ENCODE measurements at regions not wholly inside any gene's neighbourhood (a gene's known extent, or its start where the extent isn't known, plus 50 kb on each side); places are given as distances from the start of the nearest gene placed in this dataset.

DNA sequence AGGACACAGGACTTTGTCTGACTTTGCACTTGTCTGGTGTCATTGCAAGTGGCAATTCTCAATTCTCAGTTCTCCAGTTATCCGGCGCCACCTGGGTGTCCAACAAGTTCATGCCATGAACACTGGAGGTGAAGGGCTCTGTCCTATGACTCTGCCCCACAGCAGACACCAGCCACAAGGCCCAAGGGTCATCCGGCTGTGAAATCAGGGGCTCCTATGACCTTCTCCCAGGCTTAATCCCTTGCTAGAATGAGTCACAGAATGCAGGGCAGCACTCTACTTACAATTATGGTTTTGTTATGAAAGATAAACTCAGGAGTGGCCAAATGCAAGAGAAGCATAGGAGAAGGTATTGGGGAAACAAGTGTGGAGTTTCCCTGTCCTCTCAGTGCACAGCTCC lies 392.0 kb downstream of the GADD45G start:
- ATAC-seq (no peak), DNase-seq (ENCODE audit: low spot score in 2 of 2) (no peak)
- Mint-ChIP-seq H3K9me3 (no peaks in the 10 kb centered on the region), H3K36me3 (no peaks in the 10 kb centered on the region), H3K27ac (peak overlapping the region; percentile 20 to 37)

DNA sequence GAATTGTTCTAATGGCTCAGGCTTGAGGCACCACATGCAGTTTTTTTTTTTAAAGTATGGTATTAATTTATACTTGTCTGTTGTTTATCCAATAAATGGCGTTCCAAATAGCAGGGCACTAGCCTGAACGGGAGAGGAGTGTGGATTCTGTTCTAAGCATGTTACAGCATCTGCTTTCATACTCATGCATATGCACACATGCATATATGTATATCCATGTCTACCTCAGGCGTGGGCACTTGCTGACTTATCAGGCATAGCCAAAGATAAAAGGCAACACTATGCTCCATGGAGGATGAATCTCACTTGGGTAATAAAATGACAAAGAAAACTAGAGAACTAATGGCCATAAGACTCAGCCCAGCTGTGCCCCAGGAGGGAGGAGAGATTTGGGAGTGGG lies 393.8 kb downstream of the GADD45G start:
- DNase-seq (ENCODE audit: low spot score in 2 of 2): no peak
- no peak for ATAC-seq
- no peaks in the 10 kb centered on the region for H3K9me3 Mint-ChIP-seq
- H3K27ac Mint-ChIP-seq: peak overlapping the region; percentile 94 to 97
- H3K36me3 Mint-ChIP-seq: no peaks in the 10 kb centered on the region

DNA sequence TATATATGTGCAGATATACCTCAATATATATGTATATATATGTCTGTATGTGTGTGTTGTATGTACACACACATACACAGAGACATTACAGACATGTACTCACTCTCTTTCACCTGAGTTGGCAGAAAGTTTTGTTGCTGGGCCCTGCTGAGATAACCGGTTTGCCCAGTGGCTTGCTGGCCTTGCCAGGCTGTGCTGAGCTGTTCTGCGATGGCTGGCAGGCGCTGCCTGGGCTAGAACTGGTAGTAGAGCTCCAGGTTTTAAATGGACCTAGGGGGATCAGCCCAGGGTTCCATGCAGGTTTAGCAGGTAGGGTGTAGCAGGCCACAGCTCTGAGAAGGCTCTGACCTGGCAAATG lies 394.3 kb downstream of the GADD45G start:
- DNase-seq (ENCODE audit: low spot score in 2 of 2) (no peak), ATAC-seq (peak in 1 of 2 donors; percentile 21)
- H3K9me3 Mint-ChIP-seq: no peaks in the 10 kb centered on the region

DNA sequence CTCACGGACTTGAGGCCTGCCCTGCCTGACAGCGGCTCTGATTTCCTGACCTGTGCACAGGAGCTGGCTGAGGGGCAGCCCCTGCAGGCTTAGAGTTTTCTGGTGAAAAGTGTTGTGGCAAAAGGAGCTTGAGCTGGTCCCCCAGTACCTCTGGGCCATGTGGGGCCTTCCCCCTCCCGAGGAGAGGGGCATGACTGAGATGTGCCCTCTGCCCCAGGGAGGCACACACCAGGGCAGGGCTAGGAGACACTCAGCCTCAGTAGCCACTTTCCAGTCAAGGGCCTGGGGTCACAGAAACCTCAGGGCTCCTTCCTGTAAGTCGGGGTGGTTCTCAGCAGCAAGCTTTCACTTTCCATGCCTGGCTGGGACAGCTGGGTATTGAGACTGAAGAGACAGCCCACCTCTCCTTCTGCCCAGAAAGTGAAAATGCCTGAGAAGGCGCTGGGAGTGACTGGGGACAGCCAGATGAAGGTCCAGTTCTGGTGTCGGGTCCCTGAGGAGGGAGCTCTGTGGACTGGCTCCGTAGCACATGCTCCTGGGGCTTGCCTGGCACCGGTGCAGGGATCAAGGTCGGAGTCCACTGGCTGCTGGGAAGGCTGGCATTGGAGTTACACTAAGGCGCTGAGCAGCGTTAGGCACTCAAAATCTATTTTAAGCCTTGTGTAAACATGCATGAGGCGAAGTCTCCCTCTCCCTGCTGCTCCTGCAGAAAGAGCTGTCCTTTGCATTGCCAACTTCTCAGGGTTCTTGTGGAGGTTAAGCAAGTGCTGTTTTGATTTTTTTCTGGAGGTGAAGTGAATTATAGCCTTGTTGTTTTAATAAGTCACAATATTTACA lies 394.9 kb downstream of the GADD45G start:
- ATAC-seq: peak; percentile 92 to 96
- DNase-seq (ENCODE audit: low spot score in 2 of 2): peak; percentile 63 to 83
- H3K27ac Mint-ChIP-seq: peak overlapping the region; percentile 94 to 97
- no peaks in the 10 kb centered on the region for H3K36me3 Mint-ChIP-seq
- no peaks in the 10 kb centered on the region for H3K9me3 Mint-ChIP-seq

More for the DNA sequence above, 394.3 kb downstream of the GADD45G start:
- Mint-ChIP-seq H3K27ac (peak overlapping the region; percentile 94 to 97), H3K36me3 (no peaks in the 10 kb centered on the region)

DNA sequence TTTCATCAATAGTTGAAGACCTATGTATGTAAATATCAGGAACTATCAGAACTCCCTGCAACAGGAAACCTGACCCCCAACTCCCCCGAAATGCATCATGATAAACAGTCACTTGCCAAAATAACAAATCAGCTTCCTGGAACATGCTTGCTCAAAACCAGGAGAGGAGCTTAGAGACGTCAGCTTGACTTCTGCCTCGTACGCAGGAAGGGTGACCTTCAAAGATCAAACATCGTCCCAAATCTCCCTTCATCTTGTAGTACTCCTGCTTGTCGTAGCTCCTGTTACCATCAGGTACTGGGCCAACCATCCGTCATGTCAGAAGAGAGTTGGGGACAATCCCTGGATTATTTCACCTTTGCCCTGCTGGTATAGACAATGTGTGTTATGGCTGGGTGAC lies 396.1 kb downstream of the GADD45G start:
- H3K36me3 Mint-ChIP-seq: no peaks in the 10 kb centered on the region

DNA sequence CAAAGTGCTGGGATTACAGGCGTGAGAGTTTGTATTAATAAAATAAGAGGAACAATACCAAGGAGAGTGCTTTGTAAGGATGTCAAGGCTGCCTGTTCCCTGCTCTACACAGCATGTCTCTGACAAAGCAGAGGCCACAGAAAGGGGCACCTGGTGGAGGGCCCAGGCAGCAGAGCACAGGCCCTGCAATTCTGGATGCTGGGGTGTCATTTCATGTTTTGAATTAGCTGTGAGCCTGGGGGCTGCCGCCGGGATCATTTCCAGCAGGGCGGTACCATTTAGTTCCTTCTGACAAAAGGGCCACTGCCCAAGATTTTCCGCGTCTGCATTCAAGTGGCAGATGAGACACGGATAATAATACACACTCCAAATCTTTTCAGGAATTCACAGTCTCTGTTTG lies 396.9 kb downstream of the GADD45G start:
- H3K36me3 Mint-ChIP-seq: no peaks in the 10 kb centered on the region

More for the DNA sequence above, 396.1 kb downstream of the GADD45G start:
- Mint-ChIP-seq H3K27ac (peak overlapping the region; percentile 61 to 94), H3K9me3 (peaks cover 0 to 3% of the 10 kb centered on the region in 2 donors)
- ATAC-seq: peak in 1 of 2 donors; percentile 8
- no peak for DNase-seq (ENCODE audit: low spot score in 2 of 2)

DNA sequence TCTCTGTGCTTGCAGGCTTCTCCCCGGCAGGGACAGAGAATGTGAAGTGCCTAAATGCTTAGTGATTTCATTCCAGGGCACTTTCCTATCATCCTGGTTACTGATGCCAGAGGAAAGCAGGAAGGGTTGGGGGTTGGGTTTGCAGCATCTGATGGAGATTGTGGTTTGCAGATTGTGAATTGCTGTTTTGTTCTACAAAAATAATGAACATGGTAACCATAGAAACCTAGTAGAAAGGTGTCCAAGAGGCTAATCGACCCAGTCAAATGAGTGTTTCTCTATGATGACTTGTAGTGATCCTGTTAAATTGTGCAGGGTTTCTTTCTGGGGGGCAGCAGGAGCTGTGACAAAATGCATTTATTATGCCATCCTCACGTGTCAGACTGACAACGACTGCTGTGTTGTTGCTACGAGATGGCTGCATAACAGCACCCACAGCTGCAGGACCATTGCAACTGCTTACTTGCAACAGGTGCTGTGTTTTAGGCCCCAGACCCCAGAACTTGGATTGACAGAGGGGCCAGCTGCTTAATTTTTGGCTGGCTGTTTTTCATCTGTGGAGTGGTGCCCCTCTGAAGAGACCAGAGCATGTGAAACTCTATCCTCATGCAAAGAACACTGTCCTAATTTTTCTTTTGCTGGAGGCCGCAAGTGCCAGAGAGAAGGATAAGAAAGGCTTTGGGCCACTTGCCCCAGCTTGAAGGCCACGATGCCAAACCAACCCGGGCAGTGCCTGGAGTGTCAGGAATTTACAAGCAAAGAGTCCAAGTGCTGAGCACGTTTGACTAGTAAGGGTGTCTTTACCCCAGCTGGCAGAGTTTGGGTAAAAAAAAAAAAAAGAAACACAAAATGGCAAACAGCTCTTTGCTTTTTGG lies 397.8 kb downstream of the GADD45G start:
- DNase-seq (ENCODE audit: low spot score in 2 of 2): no peak
- Mint-ChIP-seq H3K9me3 (peaks cover 0 to 3% of the 10 kb centered on the region in 2 donors), H3K27ac (no peak overlapping the region), H3K36me3 (no peaks in the 10 kb centered on the region)
- no peak for ATAC-seq

More for the DNA sequence above, 396.9 kb downstream of the GADD45G start:
- H3K9me3 Mint-ChIP-seq: peaks cover 0 to 3% of the 10 kb centered on the region in 2 donors
- DNase-seq (ENCODE audit: low spot score in 2 of 2) (no peak), ATAC-seq (no peak)
- peak overlapping the region in 1 of 2 donors; percentile 81 for H3K27ac Mint-ChIP-seq

DNA sequence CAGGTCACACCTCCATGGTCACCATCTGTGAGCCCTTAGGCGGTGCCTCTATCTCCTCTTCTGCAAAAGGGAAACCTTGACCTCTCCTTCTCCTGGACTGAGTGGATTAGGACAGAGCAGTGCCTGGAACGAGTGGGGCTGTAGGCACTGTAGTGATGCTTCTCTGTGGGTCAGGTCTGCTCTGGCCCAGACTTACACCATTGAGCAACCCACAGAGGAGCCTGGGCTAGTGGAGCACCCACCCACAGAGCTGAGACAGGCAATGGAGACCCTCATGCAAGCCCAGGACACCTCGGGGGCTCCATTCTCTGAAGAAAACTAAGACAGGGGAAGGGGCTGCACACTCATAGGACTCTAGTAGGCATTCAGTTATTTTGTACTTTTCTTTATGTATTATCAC lies 400.6 kb downstream of the GADD45G start:
- DNase-seq (ENCODE audit: low spot score in 2 of 2): no peak

DNA sequence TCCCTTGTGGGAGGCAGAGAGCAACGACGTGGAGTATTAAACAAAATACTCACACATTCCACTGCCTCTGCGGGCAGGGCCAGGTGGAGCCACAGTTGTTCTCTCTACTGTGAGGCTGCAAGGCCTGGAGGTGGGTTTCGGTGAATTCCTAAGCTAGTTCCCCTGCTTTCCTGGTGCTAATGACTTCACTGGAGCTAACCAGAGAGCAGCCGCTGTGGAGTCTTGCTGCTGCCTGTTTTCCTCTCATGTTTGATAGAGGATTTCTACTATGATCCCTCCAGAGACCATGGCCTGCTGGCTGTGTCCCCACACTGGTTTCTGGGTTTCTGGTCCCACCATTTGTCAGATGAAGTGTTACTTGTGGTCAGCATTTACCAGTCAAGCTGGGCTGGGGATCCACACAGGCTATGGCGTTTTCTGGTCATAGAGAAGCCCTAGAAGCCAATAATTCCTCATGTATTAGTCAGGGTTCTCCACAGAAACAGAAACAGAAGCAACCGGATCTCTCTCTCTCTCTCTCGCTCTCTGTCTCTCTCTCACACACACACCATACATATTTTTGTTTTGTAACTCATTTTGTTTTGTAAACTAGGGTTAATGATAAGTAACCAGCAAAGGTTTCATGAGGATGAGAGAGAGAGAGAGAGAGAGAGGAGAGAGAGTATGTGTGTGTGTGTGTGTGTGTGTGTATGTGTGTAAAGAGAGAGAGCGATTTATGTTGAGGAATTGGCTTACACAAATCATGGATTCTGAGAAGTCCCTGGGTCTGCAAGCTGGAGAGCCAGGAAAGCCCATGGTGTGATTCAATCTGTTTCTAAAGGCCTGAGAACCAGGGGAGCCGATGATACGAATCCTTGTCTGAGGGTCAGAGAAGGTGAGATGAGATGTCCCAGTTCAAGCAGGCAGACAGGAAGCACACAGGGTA lies 403.0 kb downstream of the GADD45G start:
- Mint-ChIP-seq H3K9me3 (peaks cover 0 to 3% of the 10 kb centered on the region in 2 donors), H3K27ac (no peak overlapping the region), H3K36me3 (no peaks in the 10 kb centered on the region)
- ATAC-seq: no peak
- DNase-seq (ENCODE audit: low spot score in 2 of 2): no peak

More for the DNA sequence above, 400.6 kb downstream of the GADD45G start:
- no peaks in the 10 kb centered on the region for H3K36me3 Mint-ChIP-seq
- no peak overlapping the region for H3K27ac Mint-ChIP-seq
- H3K9me3 Mint-ChIP-seq: peaks cover 0 to 3% of the 10 kb centered on the region in 2 donors
- ATAC-seq: no peak

DNA sequence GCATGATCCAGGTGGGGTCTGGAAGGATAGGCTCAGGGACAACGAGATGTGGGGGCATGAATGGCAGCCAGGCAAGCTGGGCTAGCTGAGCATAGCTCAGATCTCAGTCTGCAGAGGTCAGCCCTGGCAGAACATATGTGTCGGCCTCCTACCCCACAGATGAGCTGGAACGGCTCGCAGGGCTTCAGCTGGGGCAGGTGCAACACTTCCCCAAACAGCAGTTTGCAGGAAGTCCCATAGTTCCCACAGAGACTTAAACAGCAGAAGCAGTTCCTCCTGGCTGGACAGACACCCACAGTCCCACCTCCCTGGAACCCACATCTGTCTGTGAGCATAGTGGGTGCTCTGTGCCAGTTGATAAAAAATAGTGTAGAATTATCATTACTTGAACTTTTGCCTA lies 404.6 kb downstream of the GADD45G start:
- Mint-ChIP-seq H3K27ac (no peak overlapping the region), H3K36me3 (no peaks in the 10 kb centered on the region), H3K9me3 (peaks cover 0 to 3% of the 10 kb centered on the region in 2 donors)
- no peak for DNase-seq (ENCODE audit: low spot score in 2 of 2)
- ATAC-seq: no peak

DNA sequence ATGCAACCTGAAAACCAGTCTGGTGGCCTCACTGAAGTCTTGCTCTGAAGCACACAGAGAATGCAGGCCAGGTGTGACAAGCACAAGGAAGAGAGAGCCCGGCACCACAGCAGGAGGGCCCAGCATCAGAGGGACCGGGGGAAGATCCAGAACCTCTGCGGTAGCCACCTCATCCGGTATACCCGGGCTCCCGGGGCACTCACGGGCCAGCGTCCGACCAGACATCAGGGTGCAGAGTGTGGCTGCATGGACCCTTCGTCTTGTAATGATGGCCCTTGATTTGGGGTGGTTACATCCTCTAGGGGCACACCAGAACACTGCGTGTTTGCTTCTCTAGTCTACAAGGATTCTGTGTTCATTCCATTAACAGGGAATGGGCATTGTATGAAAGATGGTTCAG lies 406.0 kb downstream of the GADD45G start:
- no peak for ATAC-seq
- H3K36me3 Mint-ChIP-seq: no peaks in the 10 kb centered on the region
- H3K9me3 Mint-ChIP-seq: no peaks in the 10 kb centered on the region
- no peak for DNase-seq (ENCODE audit: low spot score in 2 of 2)
- H3K27ac Mint-ChIP-seq: no peak overlapping the region

DNA sequence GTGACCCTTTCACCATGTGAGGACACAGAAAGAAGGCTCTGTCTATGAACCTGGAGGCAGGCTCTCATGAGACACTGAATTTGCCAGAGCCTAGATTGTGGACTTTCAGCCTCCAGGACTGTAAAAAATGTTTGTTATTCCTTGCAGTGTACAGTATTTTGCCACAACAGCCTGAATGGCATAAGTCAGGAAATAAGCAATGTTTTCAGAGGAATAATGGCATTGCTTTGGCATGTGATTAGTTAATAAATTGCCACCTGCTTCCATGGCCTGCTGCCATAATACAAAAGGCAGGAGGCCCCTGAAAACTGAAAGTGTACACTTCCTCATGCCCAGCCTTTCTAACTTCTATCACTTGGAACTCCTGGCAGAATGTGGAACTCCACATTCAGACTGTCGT lies 408.1 kb downstream of the GADD45G start:
- DNase-seq (ENCODE audit: low spot score in 2 of 2): no peak
- H3K36me3 Mint-ChIP-seq: no peaks in the 10 kb centered on the region
- H3K27ac Mint-ChIP-seq: no peak overlapping the region

DNA sequence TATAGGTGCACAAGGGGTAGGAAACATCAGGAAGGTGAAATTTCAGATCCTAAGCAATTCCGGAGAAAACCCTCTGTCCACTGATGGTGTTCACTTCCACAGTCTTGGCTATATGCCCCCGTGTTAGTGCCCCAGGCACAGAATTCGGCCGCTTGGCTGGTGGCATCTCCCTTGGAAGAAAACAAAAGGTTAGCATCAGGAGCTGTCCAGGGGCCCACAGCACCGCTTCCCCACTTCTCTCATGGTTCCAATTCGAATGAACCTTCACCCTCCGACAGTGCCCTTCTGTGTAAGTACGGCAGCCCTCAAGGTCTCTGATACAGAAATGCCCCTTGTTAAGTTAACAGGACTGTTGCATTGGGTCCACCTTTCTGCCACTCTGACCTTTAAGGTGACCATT lies 409.0 kb downstream of the GADD45G start:
- ATAC-seq (no peak), DNase-seq (ENCODE audit: low spot score in 2 of 2) (no peak)
- no peaks in the 10 kb centered on the region for H3K36me3 Mint-ChIP-seq

More for the DNA sequence above, 408.1 kb downstream of the GADD45G start:
- no peak for ATAC-seq
- no peaks in the 10 kb centered on the region for H3K9me3 Mint-ChIP-seq

DNA sequence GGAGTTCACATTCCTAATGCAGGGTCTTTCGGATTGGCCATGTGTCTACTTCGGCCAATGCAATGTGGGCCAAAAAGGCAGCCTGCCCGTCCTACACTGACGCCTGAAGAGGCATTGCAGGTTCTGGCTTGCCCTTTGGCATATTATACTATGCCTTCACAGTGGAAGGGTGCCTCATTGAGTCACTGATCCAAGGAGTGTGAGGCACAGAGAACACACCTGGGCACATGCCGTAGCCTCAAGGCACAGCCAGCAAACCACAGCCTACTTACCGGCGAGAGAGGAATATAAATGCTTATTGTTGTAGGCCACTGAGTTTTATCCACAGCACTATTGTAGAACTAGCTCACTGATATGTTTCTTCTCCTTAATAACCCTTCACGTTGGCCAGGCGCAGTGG lies 409.6 kb downstream of the GADD45G start:
- no peak for ATAC-seq
- Mint-ChIP-seq H3K36me3 (no peaks in the 10 kb centered on the region), H3K27ac (no peak overlapping the region), H3K9me3 (no peaks in the 10 kb centered on the region)
- no peak for DNase-seq (ENCODE audit: low spot score in 2 of 2)

More for the DNA sequence above, 409.0 kb downstream of the GADD45G start:
- H3K27ac Mint-ChIP-seq: no peak overlapping the region
- no peaks in the 10 kb centered on the region for H3K9me3 Mint-ChIP-seq

DNA sequence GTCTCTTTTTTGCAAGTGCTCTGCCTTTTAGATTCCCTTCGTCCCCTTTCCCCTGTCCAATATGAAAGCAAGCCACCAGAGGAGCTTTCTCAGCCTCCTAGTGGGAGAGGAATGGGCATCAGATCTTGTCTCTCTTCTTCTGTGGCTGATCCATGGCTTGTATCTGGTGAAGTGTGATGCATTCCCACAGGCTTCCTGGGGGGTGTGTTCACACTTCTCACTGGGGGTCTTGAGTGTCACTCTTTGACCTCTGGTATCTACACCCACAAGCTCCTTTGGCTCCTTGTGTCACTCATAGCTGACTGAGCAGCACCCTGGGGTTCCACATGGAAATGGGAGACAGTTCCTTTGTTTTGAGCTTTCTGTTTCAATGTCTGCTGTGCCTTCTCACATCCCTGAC lies 411.5 kb downstream of the GADD45G start:
- DNase-seq (ENCODE audit: low spot score in 2 of 2): no peak
- Mint-ChIP-seq H3K9me3 (no peaks in the 10 kb centered on the region), H3K27ac (no peak overlapping the region), H3K36me3 (no peaks in the 10 kb centered on the region)
- no peak for ATAC-seq

DNA sequence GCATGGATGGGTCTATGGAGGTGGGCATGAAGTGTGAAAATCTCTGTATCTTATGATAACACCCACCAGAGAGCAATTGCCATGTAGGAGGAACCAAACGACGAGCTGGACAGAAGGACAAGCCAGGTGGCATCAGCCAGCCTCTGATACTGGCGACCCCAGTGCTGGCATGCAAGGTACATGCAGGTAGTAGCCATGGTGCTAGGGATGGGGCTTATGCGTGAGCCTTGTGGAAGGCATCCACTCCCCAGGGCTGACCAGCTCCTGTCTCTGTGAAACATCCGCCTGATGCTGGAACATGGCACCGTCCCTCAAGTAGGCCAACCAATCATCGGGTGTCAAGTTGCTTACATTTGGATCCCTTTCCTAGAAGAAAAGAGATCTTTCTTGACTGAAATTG lies 412.9 kb downstream of the GADD45G start:
- ATAC-seq: no peak
- Mint-ChIP-seq H3K36me3 (peaks cover 0 to 2% of the 10 kb centered on the region in 2 donors), H3K9me3 (no peaks in the 10 kb centered on the region), H3K27ac (no peak overlapping the region)
- no peak for DNase-seq (ENCODE audit: low spot score in 2 of 2)

All from activated naive CD4-positive, alpha-beta T cell treated with anti-CD3 and anti-CD28 coated beads, Interleukin-2, amount 50 U/mL, for 72 hours (primary cell).